ENCODE measurements at regions not wholly inside any gene's neighbourhood (a gene's known extent, or its start where the extent isn't known, plus 50 kb on each side); places are given as distances from the start of the nearest gene placed in this dataset.

GRCh38 chr20:56978475-56978874 is 288.0 kb downstream of the BMP7 start:
- no peak for DNase-seq

GRCh38 chr20:56979125-56979524 is 287.3 kb downstream of the BMP7 start:
- DNase-seq: no peak

GRCh38 chr20:56981301-56981700 is 285.1 kb downstream of the BMP7 start:
- DNase-seq: no peak

DNA sequence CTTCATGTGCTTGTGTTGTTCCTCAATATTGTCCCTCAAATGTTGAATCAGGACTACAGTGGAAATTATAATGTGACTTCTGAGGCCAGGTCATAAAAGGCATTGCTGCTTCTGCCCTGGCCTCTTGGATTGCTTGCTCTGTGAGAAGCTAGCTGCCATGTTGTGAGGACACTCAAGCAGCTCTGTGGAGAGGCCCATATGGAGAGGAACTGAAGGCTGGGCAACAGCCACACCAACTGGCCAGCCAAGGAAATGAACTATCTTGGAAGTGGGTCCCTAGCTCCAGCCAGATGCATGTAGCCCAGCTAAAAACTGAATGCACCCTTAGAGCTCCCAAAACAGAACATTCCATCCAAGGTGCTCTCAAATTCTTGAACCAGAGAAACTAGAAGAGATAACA is 282.6 kb downstream of the BMP7 start:
- no peak for DNase-seq

DNA sequence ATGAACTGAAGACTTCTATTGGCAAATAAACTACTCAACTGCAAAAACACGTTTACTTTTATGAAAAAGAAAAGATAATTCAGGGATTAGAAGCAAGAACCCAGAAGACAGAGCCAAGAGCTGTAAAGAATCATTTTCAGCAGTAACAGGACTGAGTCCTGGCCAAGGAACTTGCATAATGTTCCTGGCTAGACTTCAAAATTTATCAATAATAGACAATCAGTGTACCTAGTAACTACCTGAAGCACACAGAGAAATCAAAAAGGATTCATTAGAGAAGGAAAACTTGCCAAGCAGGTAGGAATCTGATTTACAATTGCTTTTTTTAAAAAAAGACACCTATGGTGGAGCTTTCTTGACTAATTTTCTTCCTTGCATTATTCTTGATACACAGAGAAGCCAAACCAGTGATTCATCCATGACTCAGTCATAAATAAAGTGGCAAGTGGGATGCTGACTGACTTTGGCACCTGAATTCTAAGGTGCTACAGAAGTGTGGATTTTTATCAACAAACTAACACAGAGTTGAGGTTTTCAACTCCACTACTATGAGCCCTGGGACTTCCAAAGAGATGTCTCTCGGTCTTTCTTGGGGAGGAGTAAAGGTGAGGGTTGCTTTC is 281.3 kb downstream of the BMP7 start:
- DNase-seq: no peak

GRCh38 chr20:56986476-56986875 is 280.0 kb downstream of the BMP7 start:
- DNase-seq: no peak

GRCh38 chr20:56986931-56987720 is 279.3 kb downstream of the BMP7 start:
- no peak for DNase-seq

DNA sequence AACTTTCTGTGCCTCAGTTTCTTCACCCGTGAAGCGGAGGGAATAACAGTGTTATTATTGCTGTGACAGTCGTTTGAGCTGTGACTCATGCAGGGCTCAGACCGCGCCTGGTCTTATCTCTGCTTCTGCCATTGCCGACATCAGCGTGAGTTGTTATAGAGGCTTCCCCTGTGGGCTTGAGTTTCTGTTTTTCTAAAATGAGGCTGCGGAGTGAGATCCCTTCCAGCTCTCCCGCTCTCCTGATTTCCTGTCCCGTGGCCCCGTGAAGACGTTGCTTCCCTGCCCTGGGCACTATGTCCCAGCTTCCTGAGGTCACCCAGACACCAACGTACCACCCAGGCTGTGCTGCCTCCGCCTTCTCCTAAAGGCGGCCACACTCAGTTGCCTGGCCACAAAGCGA is 278.5 kb downstream of the BMP7 start:
- DNase-seq: no peak

DNA sequence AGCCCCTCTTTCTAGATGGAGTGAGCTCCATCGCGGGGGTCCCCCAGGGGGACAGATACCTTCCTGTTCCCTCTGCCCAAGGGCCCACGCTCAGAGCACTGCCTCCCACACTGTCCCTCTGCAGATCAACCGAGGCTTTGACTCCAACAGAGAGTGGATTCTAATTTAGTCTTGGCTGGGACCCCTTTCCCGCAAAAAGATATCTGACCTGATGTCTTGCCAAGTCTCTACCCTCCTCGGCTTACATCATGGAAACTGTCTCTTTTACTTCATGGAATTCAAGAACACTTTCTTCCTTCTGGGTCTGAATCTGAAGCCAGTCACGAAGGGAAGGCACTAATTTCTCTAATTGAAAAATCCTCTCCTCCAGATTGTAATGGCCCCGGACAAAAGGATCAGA is 278.0 kb downstream of the BMP7 start:
- DNase-seq: no peak

DNA sequence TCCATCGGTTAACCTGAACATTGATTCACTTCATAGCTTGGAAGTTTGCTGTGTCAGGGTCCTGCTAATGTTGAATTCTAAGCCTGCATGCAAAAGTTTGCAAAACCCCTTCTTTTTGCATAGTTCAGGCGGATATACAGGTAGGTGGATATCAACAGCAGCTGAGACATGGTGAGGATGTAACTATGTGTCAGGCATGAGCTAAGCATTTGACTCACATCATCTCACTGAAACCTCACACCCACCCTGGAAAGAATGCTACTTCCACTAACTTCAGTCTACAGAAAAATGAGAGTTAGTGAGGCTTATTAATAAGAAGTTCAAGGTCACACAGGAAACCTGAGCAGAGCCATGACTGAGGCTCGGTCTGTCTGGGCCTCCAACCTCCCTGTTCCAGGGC is 276.9 kb downstream of the BMP7 start:
- no peak for DNase-seq

DNA sequence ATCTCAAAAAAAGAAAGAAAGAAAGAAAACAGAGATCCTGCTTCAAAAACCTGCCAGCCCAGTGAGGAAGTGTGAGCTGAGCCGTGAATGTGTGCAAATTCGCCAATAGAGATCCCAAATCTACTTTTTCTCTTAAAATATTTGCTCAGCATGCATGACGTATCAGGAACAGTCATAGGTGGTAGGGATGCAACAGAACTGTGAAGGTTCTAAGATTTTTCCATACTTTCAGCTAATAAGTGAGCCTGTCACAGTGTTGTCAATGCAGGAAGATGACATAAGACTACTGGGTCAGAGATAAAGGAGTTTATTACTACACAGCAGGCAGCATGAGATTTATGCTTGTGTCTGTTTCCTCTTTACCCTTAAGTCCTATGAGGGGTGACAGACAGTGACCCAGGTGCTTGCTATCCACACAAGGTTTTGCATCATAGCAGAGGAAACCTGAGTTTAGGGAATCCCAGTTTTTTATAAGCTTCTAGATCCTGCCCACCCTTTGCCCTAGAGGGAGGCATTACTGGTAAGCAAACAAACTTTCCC is 273.4 kb downstream of the BMP7 start:
- DNase-seq: no peak

DNA sequence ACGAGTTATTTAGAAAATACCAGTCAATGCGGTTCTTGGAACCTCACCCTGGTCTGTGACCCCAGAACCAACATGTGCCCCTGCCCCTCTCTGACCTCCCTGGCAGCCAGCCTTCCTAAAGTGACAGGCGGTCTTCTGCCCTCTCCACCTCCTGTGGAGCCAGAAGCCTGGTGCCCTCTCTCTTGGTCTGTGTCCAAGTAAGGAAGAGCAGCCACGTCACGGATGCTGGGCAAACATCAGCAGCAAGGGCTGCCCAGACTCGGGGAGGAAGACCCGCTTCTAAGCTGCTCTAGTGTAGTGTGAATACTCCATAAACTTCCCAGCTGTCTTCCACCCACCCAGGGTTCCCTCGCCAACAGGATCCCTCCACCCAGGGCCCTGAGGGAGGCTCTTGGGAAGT is 272.4 kb downstream of the BMP7 start:
- DNase-seq: no peak

- no peak for DNase-seq
Observed at GRCh38 chr20:56995149-56995548, 271.3 kb downstream of the BMP7 start.

DNA sequence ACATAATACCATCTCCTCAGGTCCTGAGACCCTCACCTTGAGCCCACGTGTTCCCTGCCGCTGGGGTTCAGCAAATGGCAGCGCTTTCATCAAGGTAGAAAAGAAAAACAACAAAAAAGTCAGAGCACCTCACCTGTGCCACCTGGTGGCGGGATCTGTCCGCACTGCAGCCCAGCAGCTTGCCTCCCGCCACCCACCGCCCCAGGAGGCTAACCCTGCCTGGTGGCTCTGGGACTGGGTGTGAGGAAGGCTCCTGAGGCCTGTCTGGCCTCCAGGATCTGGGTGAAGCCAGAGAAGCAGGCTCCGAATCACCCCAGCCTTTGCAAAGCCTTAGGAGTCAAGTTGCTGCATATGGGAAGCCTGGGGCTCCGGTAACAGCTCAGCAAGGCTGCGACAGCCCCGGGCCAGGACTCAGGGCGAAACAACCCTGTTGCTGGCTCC is 270.8 kb downstream of the BMP7 start:
- DNase-seq: no peak

DNA sequence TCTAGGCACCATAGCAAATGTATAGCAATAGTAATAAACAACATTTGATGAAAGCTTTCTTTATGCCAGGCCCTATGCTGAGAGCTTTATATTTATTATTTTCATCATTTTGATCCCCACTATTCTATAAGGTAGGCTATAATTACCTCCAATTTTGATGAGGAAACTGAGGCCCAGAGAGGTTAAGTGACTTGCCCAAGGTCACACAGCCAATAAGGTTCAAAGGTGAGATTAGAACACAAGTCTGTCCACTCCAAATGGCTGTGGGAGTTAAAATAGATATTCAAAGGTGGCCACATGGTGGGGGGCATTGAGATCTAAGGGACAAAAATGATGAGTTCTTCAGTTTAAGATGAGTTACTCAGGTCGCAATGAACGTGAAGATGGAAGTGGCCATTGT is 269.9 kb downstream of the BMP7 start:
- no peak for DNase-seq

DNA sequence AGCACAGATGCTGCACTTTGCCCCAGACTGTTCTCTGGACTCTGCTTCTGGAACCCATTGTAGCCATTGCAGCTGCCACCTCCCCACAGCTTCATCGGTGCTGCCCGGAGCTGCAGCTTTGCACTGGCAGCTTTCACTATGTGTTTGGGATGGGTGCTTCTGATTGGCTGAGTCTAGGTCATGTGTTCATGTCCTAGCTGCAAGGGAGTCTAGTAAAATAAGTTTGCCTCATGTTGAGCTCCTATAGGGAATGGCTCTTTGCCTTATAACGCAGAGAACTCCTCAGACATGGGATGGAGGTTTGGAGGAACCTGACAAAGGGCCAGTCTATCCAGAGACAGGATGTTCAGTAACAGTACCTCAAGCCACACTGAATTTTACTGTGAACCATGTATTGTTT is 268.0 kb downstream of the BMP7 start:
- DNase-seq: no peak

GRCh38 chr20:57000441-57000968 is 265.9 kb downstream of the BMP7 start:
- DNase-seq: no peak

DNA sequence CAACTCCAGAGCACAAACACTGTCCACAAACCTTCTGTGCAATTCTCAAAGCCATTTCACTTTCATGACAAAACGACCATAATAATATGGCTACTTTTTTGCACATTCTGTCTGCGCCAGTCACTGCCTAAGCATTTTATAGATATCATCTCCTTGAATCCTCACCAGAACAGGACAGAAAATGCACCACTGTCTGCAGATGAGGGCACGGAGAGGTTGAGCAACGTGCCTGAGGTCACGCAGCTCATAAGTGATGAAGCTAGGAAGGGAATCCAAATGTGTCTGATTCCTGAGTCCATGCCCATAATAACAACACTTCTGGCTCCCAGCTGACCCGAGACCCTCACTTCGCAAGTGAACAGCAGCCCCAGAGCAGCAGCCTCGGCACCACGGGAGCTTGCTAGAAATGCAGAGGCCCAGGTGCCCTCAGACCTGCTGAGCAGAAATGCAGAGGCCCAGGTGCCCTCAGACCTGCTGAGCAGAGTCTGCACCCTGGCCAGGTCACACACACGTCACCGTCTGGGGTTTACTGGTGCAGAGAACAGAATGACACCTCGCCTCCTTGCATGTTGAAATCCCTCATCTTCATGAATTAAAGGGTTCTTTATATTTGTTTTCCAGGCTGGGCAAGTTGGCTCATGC is 265.2 kb downstream of the BMP7 start:
- DNase-seq: no peak

GRCh38 chr20:57002066-57002570 is 264.3 kb downstream of the BMP7 start:
- DNase-seq: no peak

GRCh38 chr20:57003012-57003411 is 263.4 kb downstream of the BMP7 start:
- DNase-seq: no peak

GRCh38 chr20:57004416-57004815 is 262.0 kb downstream of the BMP7 start:
- no peak for DNase-seq

- DNase-seq: no peak
Observed at GRCh38 chr20:57004951-57005933, 261.2 kb downstream of the BMP7 start.
